C4-2B (cell line): ENCODE measurements at regions not wholly inside any gene's neighbourhood (a gene's known extent, or its start where the extent isn't known, plus 50 kb on each side); places are given as distances from the start of the nearest gene placed in this dataset.

ENCODE experiments used
- ZFX ChIP-seq: fragments of 450-650 bp; IDR thresholded peaks from 2 replicates; pipeline ENCODE4 v1.6.1; 2017
- TF ChIP-seq, protein P1 (sequence below): fragments of 450-650 bp; conservative IDR thresholded peaks from 2 replicates; pipeline ENCODE4 v1.5.1; 2017; ENCODE audit warnings: mild to moderate bottlenecking

DNA sequence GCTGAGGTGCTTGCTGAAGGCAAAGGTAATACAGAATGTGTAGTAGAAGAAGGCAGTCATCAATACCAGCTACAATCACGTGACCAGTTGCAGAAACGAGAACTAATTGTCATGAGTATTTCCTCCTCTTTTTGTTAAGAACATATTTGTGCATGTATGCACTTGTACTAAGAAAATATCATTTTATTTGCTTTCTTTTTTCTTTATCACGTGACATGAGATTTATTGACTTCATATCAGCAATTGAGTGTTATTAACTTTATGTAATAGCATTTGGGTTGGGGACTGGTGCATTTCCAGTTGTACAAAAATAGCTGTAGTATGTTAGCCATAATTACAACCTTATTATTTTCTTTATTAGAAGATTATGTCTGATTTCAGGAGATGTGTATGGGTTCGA, 90.0 kb downstream of the MAGEE1 start:
- TF ChIP-seq, protein P1, sequence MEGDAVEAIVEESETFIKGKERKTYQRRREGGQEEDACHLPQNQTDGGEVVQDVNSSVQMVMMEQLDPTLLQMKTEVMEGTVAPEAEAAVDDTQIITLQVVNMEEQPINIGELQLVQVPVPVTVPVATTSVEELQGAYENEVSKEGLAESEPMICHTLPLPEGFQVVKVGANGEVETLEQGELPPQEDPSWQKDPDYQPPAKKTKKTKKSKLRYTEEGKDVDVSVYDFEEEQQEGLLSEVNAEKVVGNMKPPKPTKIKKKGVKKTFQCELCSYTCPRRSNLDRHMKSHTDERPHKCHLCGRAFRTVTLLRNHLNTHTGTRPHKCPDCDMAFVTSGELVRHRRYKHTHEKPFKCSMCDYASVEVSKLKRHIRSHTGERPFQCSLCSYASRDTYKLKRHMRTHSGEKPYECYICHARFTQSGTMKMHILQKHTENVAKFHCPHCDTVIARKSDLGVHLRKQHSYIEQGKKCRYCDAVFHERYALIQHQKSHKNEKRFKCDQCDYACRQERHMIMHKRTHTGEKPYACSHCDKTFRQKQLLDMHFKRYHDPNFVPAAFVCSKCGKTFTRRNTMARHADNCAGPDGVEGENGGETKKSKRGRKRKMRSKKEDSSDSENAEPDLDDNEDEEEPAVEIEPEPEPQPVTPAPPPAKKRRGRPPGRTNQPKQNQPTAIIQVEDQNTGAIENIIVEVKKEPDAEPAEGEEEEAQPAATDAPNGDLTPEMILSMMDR: no peak
- TF ChIP-seq ZFX: no peak
